Upper lobe of left lung (tissue), 4 donors: ENCODE measurements at regions not wholly inside any gene's neighbourhood (a gene's known extent, or its start where the extent isn't known, plus 50 kb on each side); places are given as distances from the start of the nearest gene placed in this dataset.

Experiments
- CTCF ChIP-seq, 6 experiments: fragments of 450-650 bp in 4 of 6; fragments of 200-600 bp in 2 of 6; sonication (generic) in 2 of 6; IDR thresholded peaks; one replicate each; pipeline ENCODE4 v1.5.1; 2016 to 2019; ENCODE audit warnings: antibody characterized with exemption in 6 of 6
- EP300 ChIP-seq, 4 donors: sonication (generic); formaldehyde crosslinking; IDR thresholded peaks; one replicate each; pipeline ENCODE4 v1.5.1; 2017; ENCODE audit warnings: antibody characterized with exemption in 4 of 4, control low read depth in 2 of 4
- POLR2A ChIP-seq, 4 donors: fragments of 450-650 bp; IDR thresholded peaks; one replicate each; pipeline ENCODE4 v1.5.1; 2016 to 2017; ENCODE audit warnings: antibody characterized with exemption in 4 of 4, mild to moderate bottlenecking in 2 of 4
- POLR2AphosphoS5 ChIP-seq, 2 donors: sonication (generic); formaldehyde crosslinking; IDR thresholded peaks; one replicate each; pipeline ENCODE4 v1.5.1; 2017; ENCODE audit warnings: antibody characterized with exemption in 2 of 2

DNA sequence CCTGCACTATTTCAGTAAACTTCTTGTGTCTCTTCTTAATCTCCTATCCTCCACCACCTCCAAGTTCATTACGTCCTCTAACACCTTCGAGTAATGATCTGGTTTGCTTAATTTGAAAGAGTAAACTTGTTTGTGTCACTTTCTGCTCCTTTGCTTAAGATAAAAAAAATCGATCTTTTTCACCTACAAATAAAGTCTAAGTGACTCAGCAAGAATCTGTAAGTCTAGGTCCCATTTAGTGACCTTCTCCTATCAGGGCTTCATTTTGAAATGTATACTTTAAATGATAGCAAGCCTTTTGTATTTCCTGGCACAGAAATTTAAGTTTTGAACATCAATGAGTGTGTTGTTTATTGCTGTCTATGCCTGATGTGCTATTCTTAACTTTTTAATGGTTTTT lies 260.9 kb upstream of the TFPI start:
- TF ChIP-seq CTCF (IDR thresholded peaks at IDR 0.05) (no peak), POLR2AphosphoS5 (IDR thresholded peaks at IDR 0.05) (no peak), POLR2A (IDR thresholded peaks at IDR 0.05) (no peak), EP300 (IDR thresholded peaks at IDR 0.05) (no peak)
